ENCODE measurements at regions not wholly inside any gene's neighbourhood (a gene's known extent, or its start where the extent isn't known, plus 50 kb on each side); places are given as distances from the start of the nearest gene placed in this dataset.

DNA sequence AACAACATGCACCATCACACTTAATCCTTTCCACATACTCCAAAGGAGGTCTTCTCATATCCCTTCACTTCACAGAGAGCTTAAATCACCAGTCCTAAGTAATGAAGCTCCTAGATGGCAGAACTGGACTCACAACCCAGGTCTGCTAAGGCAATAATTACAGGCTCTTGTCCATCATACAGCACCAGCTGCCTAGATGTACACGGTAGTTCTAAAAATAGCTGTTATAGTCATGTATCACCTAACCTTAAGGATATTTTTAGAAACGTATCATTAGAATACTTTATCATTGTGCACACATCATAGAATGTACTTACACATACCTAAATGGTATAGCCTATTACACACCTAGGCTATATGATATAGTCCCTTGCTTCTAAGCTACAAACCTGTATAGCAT is 644.6 kb upstream of the RGMB start:
- no peak overlapping the region for H3K27ac ChIP-seq (ENCODE audit: low read length)
- no peaks in the 10 kb centered on the region for H3K9me3 ChIP-seq (ENCODE audit: control insufficient read depth in 1 of 2, low read length in 2 of 2)
- no peak overlapping the region for H3K4me3 ChIP-seq (ENCODE audit: low read depth in 1 of 2, low read length in 2 of 2)
- no peaks in the 10 kb centered on the region for H3K36me3 ChIP-seq (ENCODE audit: control insufficient read depth in 1 of 2, insufficient read depth in 2 of 2, low read length in 2 of 2)
- H3K27me3 ChIP-seq (ENCODE audit: low read depth, low read length) = no peaks in the 10 kb centered on the region
- H3K4me1 ChIP-seq (ENCODE audit: control insufficient read depth in 1 of 2, insufficient read depth in 2 of 2, low read length in 2 of 2) = no peaks in the 10 kb centered on the region

- Histone ChIP-seq H3K4me1 (ENCODE audit: control insufficient read depth in 1 of 2, insufficient read depth in 2 of 2, low read length in 2 of 2) (no peaks in the 10 kb centered on the region), H3K27ac (ENCODE audit: low read length) (no peak overlapping the region), H3K36me3 (ENCODE audit: control insufficient read depth in 1 of 2, insufficient read depth in 2 of 2, low read length in 2 of 2) (no peaks in the 10 kb centered on the region), H3K27me3 (ENCODE audit: low read depth, low read length) (no peaks in the 10 kb centered on the region), H3K4me3 (ENCODE audit: low read depth in 1 of 2, low read length in 2 of 2) (no peak overlapping the region), H3K9me3 (ENCODE audit: control insufficient read depth in 1 of 2, low read length in 2 of 2) (no peaks in the 10 kb centered on the region)
These were observed 643.0 kb upstream of the RGMB start for GRCh38 chr5:98130261-98131035.

- Histone ChIP-seq H3K27ac (ENCODE audit: low read length) (no peak overlapping the region), H3K4me1 (ENCODE audit: control insufficient read depth in 1 of 2, insufficient read depth in 2 of 2, low read length in 2 of 2) (no peaks in the 10 kb centered on the region), H3K27me3 (ENCODE audit: low read depth, low read length) (no peaks in the 10 kb centered on the region), H3K36me3 (ENCODE audit: control insufficient read depth in 1 of 2, insufficient read depth in 2 of 2, low read length in 2 of 2) (no peaks in the 10 kb centered on the region), H3K9me3 (ENCODE audit: control insufficient read depth in 1 of 2, low read length in 2 of 2) (no peaks in the 10 kb centered on the region), H3K4me3 (ENCODE audit: low read depth in 1 of 2, low read length in 2 of 2) (no peak overlapping the region)
These were observed 629.3 kb upstream of the RGMB start for GRCh38 chr5:98144116-98144515.

DNA sequence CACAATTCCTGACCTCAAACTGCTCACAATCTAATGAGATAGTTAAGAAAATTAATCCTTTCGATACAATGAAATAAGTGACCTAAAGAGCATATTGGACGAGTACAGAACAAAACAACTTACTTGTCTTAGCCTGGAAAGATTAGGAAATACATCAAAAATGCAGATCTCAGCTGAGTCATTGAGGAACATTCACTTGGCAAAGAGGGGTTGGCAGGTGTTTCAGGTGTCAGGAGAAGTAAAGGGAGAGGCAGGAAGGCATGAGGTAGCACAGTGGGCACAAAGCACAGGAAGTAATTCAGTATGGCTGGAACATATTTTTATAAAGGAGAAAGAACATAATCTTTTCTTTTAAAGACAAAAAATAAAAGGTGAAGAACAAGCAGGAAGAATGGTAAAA is 628.8 kb upstream of the RGMB start:
- H3K4me3 ChIP-seq (ENCODE audit: low read depth in 1 of 2, low read length in 2 of 2) = no peak overlapping the region
- H3K36me3 ChIP-seq (ENCODE audit: control insufficient read depth in 1 of 2, insufficient read depth in 2 of 2, low read length in 2 of 2) = no peaks in the 10 kb centered on the region
- H3K9me3 ChIP-seq (ENCODE audit: control insufficient read depth in 1 of 2, low read length in 2 of 2) = no peaks in the 10 kb centered on the region
- H3K27me3 ChIP-seq (ENCODE audit: low read depth, low read length) = no peaks in the 10 kb centered on the region
- no peak overlapping the region for H3K27ac ChIP-seq (ENCODE audit: low read length)
- H3K4me1 ChIP-seq (ENCODE audit: control insufficient read depth in 1 of 2, insufficient read depth in 2 of 2, low read length in 2 of 2) = no peaks in the 10 kb centered on the region

- Histone ChIP-seq H3K36me3 (ENCODE audit: control insufficient read depth in 1 of 2, insufficient read depth in 2 of 2, low read length in 2 of 2) (no peaks in the 10 kb centered on the region), H3K4me1 (ENCODE audit: control insufficient read depth in 1 of 2, insufficient read depth in 2 of 2, low read length in 2 of 2) (no peaks in the 10 kb centered on the region), H3K9me3 (ENCODE audit: control insufficient read depth in 1 of 2, low read length in 2 of 2) (no peaks in the 10 kb centered on the region), H3K4me3 (ENCODE audit: low read depth in 1 of 2, low read length in 2 of 2) (no peak overlapping the region), H3K27me3 (ENCODE audit: low read depth, low read length) (no peaks in the 10 kb centered on the region), H3K27ac (ENCODE audit: low read length) (no peak overlapping the region)
These were observed 616.1 kb upstream of the RGMB start for GRCh38 chr5:98157368-98157767.

DNA sequence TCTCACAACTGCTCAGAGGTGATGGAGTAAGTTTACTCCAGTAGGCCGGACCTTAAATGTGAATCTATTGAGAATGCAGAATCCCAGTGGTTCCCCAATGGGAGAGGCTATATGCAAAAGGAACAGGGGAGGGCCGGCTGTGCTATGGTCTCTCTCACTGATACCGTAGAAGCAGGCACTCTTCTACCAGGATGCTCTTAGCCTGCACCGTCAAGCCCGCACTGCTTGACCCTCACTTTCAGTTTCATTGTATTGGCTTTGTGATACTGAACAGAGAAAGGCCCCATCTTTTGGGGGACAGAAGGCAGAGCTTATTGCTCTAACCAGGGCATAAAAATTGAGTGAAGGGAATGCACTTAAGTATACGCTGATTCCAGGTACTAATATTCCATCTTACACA is 615.0 kb upstream of the RGMB start:
- Histone ChIP-seq H3K36me3 (ENCODE audit: control insufficient read depth in 1 of 2, insufficient read depth in 2 of 2, low read length in 2 of 2) (no peaks in the 10 kb centered on the region), H3K27ac (ENCODE audit: low read length) (no peak overlapping the region)

GRCh38 chr5:98163796-98164493 is 609.5 kb upstream of the RGMB start:
- no peaks in the 10 kb centered on the region for H3K27me3 ChIP-seq (ENCODE audit: low read depth, low read length)
- H3K9me3 ChIP-seq (ENCODE audit: control insufficient read depth in 1 of 2, low read length in 2 of 2) = no peaks in the 10 kb centered on the region
- H3K4me3 ChIP-seq (ENCODE audit: low read depth in 1 of 2, low read length in 2 of 2) = no peak overlapping the region
- no peak overlapping the region for H3K27ac ChIP-seq (ENCODE audit: low read length)
- no peaks in the 10 kb centered on the region for H3K4me1 ChIP-seq (ENCODE audit: control insufficient read depth in 1 of 2, insufficient read depth in 2 of 2, low read length in 2 of 2)
- no peaks in the 10 kb centered on the region for H3K36me3 ChIP-seq (ENCODE audit: control insufficient read depth in 1 of 2, insufficient read depth in 2 of 2, low read length in 2 of 2)

More for the DNA sequence above, 615.0 kb upstream of the RGMB start:
- no peaks in the 10 kb centered on the region for H3K27me3 ChIP-seq (ENCODE audit: low read depth, low read length)
- H3K4me3 ChIP-seq (ENCODE audit: low read depth in 1 of 2, low read length in 2 of 2) = no peak overlapping the region
- H3K9me3 ChIP-seq (ENCODE audit: control insufficient read depth in 1 of 2, low read length in 2 of 2) = no peaks in the 10 kb centered on the region
- no peaks in the 10 kb centered on the region for H3K4me1 ChIP-seq (ENCODE audit: control insufficient read depth in 1 of 2, insufficient read depth in 2 of 2, low read length in 2 of 2)

DNA sequence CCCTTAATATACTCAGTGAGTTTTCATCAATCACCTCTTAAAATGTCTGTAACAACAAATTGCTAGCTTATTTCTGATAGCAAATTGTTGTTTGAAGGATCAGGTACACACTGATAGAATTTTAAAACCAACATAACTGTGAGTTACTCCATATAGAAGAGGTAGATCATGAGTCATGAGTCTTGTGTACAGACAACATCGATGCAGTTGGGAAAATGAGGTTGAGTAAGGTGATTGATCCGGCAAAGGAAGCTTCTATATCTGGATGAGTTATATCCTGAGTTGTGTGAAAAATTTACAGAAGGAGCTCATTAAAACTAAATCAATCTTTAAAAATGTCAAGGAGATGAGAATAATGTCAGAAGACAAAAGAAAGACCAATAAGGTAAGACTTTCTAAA is 604.6 kb upstream of the RGMB start:
- Histone ChIP-seq H3K36me3 (ENCODE audit: control insufficient read depth in 1 of 2, insufficient read depth in 2 of 2, low read length in 2 of 2) (no peaks in the 10 kb centered on the region), H3K4me1 (ENCODE audit: control insufficient read depth in 1 of 2, insufficient read depth in 2 of 2, low read length in 2 of 2) (no peaks in the 10 kb centered on the region), H3K9me3 (ENCODE audit: control insufficient read depth in 1 of 2, low read length in 2 of 2) (no peaks in the 10 kb centered on the region), H3K27me3 (ENCODE audit: low read depth, low read length) (no peaks in the 10 kb centered on the region), H3K4me3 (ENCODE audit: low read depth in 1 of 2, low read length in 2 of 2) (no peak overlapping the region), H3K27ac (ENCODE audit: low read length) (no peak overlapping the region)

DNA sequence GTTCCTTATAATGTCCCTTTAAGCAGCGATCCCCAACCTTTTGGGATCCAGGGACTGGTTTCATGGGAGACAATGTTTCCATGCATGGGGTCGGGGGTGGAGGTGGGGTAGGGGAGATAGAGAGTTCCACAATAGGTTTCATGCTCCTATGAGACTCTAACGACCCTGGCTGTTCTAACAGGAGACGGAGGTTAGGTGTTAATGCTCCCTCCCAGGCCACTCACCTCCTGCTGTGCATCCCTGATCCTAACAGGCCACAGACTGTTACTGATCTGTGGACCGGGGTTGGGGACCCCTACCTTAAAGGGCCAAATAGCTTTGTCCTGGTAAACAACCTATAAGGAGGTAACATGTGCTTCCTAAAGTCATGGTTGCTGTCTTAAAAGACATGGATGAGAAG is 602.5 kb upstream of the RGMB start:
- H3K27me3 ChIP-seq (ENCODE audit: low read depth, low read length) = no peaks in the 10 kb centered on the region

GRCh38 chr5:98173334-98173733 is 600.1 kb upstream of the RGMB start:
- Histone ChIP-seq H3K27ac (ENCODE audit: low read length) (no peak overlapping the region), H3K4me3 (ENCODE audit: low read depth in 1 of 2, low read length in 2 of 2) (no peak overlapping the region), H3K36me3 (ENCODE audit: control insufficient read depth in 1 of 2, insufficient read depth in 2 of 2, low read length in 2 of 2) (no peaks in the 10 kb centered on the region), H3K27me3 (ENCODE audit: low read depth, low read length) (no peaks in the 10 kb centered on the region), H3K4me1 (ENCODE audit: control insufficient read depth in 1 of 2, insufficient read depth in 2 of 2, low read length in 2 of 2) (no peaks in the 10 kb centered on the region), H3K9me3 (ENCODE audit: control insufficient read depth in 1 of 2, low read length in 2 of 2) (no peaks in the 10 kb centered on the region)

More for the DNA sequence above, 602.5 kb upstream of the RGMB start:
- Histone ChIP-seq H3K36me3 (ENCODE audit: control insufficient read depth in 1 of 2, insufficient read depth in 2 of 2, low read length in 2 of 2) (no peaks in the 10 kb centered on the region), H3K4me1 (ENCODE audit: control insufficient read depth in 1 of 2, insufficient read depth in 2 of 2, low read length in 2 of 2) (no peaks in the 10 kb centered on the region), H3K4me3 (ENCODE audit: low read depth in 1 of 2, low read length in 2 of 2) (no peak overlapping the region), H3K9me3 (ENCODE audit: control insufficient read depth in 1 of 2, low read length in 2 of 2) (no peaks in the 10 kb centered on the region), H3K27ac (ENCODE audit: low read length) (no peak overlapping the region)

DNA sequence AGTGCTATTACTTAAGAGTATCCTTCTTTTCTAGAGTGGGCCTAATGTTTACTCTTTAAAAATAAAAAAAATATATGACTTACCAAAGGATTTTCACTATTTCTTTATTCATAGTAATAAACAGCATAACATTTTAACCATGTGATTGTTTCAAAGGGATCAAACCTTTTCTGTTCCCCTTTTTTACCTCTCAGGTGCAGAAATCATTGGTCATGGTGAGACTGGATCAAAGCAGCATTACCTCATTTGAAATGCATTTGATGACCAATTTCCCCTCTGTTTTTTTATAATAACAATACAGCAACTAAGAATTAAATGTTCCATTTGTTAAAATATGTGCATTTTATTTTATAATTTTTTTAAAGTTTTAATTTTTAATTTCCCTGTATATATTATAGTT is 598.0 kb upstream of the RGMB start:
- Histone ChIP-seq H3K36me3 (ENCODE audit: control insufficient read depth in 1 of 2, insufficient read depth in 2 of 2, low read length in 2 of 2) (no peaks in the 10 kb centered on the region), H3K27ac (ENCODE audit: low read length) (no peak overlapping the region), H3K9me3 (ENCODE audit: control insufficient read depth in 1 of 2, low read length in 2 of 2) (no peaks in the 10 kb centered on the region)

More for the DNA sequence above, 598.0 kb upstream of the RGMB start:
- no peaks in the 10 kb centered on the region for H3K27me3 ChIP-seq (ENCODE audit: low read depth, low read length)
- H3K4me1 ChIP-seq (ENCODE audit: control insufficient read depth in 1 of 2, insufficient read depth in 2 of 2, low read length in 2 of 2) = no peaks in the 10 kb centered on the region
- H3K4me3 ChIP-seq (ENCODE audit: low read depth in 1 of 2, low read length in 2 of 2) = no peak overlapping the region
